ENCODE measurements at regions not wholly inside any gene's neighbourhood (a gene's known extent, or its start where the extent isn't known, plus 50 kb on each side); places are given as distances from the start of the nearest gene placed in this dataset.
"Not testable (repeated sequence)": the region's sequence is repeated elsewhere in the genome, so short reads cannot be mapped to it uniquely, and the experiment has no call there.

GRCh38 chr4:115537387-115537786 is 424.0 kb upstream of the NDST4 start:
- no peak for FAIRE-seq

- FAIRE-seq: no peak
These were observed 415.7 kb upstream of the NDST4 start for GRCh38 chr4:115529126-115529525.

- not testable (repeated sequence) for FAIRE-seq
These were observed 406.1 kb upstream of the NDST4 start for GRCh38 chr4:115519476-115519875.

GRCh38 chr4:115515772-115516171 is 402.4 kb upstream of the NDST4 start:
- no peak for FAIRE-seq

- FAIRE-seq: no peak
These were observed 401.9 kb upstream of the NDST4 start for GRCh38 chr4:115515366-115515765.

- no peak for FAIRE-seq
These were observed 401.3 kb upstream of the NDST4 start for GRCh38 chr4:115514675-115515074.

GRCh38 chr4:115505326-115505725 is 391.9 kb upstream of the NDST4 start:
- FAIRE-seq: no peak

GRCh38 chr4:115501656-115502055 is 388.2 kb upstream of the NDST4 start:
- no peak for FAIRE-seq

- not testable (repeated sequence) for FAIRE-seq
These were observed 380.4 kb upstream of the NDST4 start for GRCh38 chr4:115493770-115494169.

GRCh38 chr4:115491686-115492085 is 378.3 kb upstream of the NDST4 start:
- no peak for FAIRE-seq

GRCh38 chr4:115489279-115489678 is 375.9 kb upstream of the NDST4 start:
- FAIRE-seq: no peak

GRCh38 chr4:115485402-115485801 is 372.0 kb upstream of the NDST4 start:
- FAIRE-seq: no peak

- no peak for FAIRE-seq
These were observed 371.1 kb upstream of the NDST4 start for GRCh38 chr4:115484479-115484878.

- FAIRE-seq: no peak
These were observed 357.3 kb upstream of the NDST4 start for GRCh38 chr4:115470763-115471162.

GRCh38 chr4:115459301-115459700 is 345.9 kb upstream of the NDST4 start:
- FAIRE-seq: not testable (repeated sequence)

- FAIRE-seq: no peak
These were observed 342.8 kb upstream of the NDST4 start for GRCh38 chr4:115456231-115456630.

- FAIRE-seq: no peak
These were observed 340.8 kb upstream of the NDST4 start for GRCh38 chr4:115454228-115454627.

GRCh38 chr4:115453416-115453815 is 340.0 kb upstream of the NDST4 start:
- FAIRE-seq: no peak

GRCh38 chr4:115452229-115452628 is 338.8 kb upstream of the NDST4 start:
- FAIRE-seq: not testable (repeated sequence)

- FAIRE-seq: no peak
These were observed 324.3 kb upstream of the NDST4 start for GRCh38 chr4:115437739-115438138.

GRCh38 chr4:115433491-115433890 is 320.1 kb upstream of the NDST4 start:
- FAIRE-seq: no peak

GRCh38 chr4:115430024-115430423 is 316.6 kb upstream of the NDST4 start:
- no peak for FAIRE-seq

GRCh38 chr4:115428455-115428854 is 315.0 kb upstream of the NDST4 start:
- no peak for FAIRE-seq

- no peak for FAIRE-seq
These were observed 311.4 kb upstream of the NDST4 start for GRCh38 chr4:115424852-115425251.

- FAIRE-seq: no peak
These were observed 305.4 kb upstream of the NDST4 start for GRCh38 chr4:115418635-115419396.
